ENCODE measurements at regions not wholly inside any gene's neighbourhood (a gene's known extent, or its start where the extent isn't known, plus 50 kb on each side); places are given as distances from the start of the nearest gene placed in this dataset.

GRCh38 chr16:9370061-9370491 is 278.6 kb downstream of the HAPSTR1 start:
- TF ChIP-seq CTCF (conservative IDR thresholded peaks at IDR 0.05; ENCODE audit: low read depth in 2 of 2): no peak
- TF ChIP-seq JUNB (IDR thresholded peaks at IDR 0.05; ENCODE audit: unreplicated experiment): no peak
- no peak for TF ChIP-seq REST (IDR thresholded peaks at IDR 0.05; ENCODE audit: unreplicated experiment)
- TF ChIP-seq CREB1 (CRISPR knock-in tag; IDR thresholded peaks at IDR 0.05; ENCODE audit: low read depth): no peak
